ENCODE measurements at regions not wholly inside any gene's neighbourhood (a gene's known extent, or its start where the extent isn't known, plus 50 kb on each side); places are given as distances from the start of the nearest gene placed in this dataset.

GRCh38 chr16:55421226-55421625, 57.8 kb upstream of the MMP2 start:
- no peaks in the 10 kb centered on the region for H3K9me3 ChIP-seq (ENCODE audit: severe bottlenecking)
- no peaks in the 10 kb centered on the region for H3K36me3 ChIP-seq (ENCODE audit: low read depth)
- no peak for DNase-seq (ENCODE audit: low spot score)
- no peak overlapping the region for H3K4me3 ChIP-seq (ENCODE audit: severe bottlenecking)
- no peak overlapping the region for H3K27ac ChIP-seq (ENCODE audit: poor library complexity, severe bottlenecking)
- no peaks in the 10 kb centered on the region for H3K4me1 ChIP-seq (ENCODE audit: insufficient read depth, poor library complexity, severe bottlenecking)
- no peak for ATAC-seq (ENCODE audit: low read depth)
- TF ChIP-seq CTCF (IDR thresholded peaks at IDR 0.05; ENCODE audit: poor library complexity, severe bottlenecking): no peak
- H3K27me3 ChIP-seq (ENCODE audit: insufficient read depth, poor library complexity, severe bottlenecking): peaks cover 14% of the 10 kb centered on the region

GRCh38 chr16:55426865-55427484, 52.0 kb upstream of the MMP2 start:
- ATAC-seq (ENCODE audit: low read depth) (no peak), DNase-seq (ENCODE audit: low spot score) (no peak)
- no peaks in the 10 kb centered on the region for H3K9me3 ChIP-seq (ENCODE audit: severe bottlenecking)
- no peak overlapping the region for H3K27ac ChIP-seq (ENCODE audit: poor library complexity, severe bottlenecking)
- no peaks in the 10 kb centered on the region for H3K36me3 ChIP-seq (ENCODE audit: low read depth)
- no peak overlapping the region for H3K4me3 ChIP-seq (ENCODE audit: severe bottlenecking)
- no peaks in the 10 kb centered on the region for H3K27me3 ChIP-seq (ENCODE audit: insufficient read depth, poor library complexity, severe bottlenecking)
- H3K4me1 ChIP-seq (ENCODE audit: insufficient read depth, poor library complexity, severe bottlenecking): no peaks in the 10 kb centered on the region
- TF ChIP-seq CTCF (IDR thresholded peaks at IDR 0.05; ENCODE audit: poor library complexity, severe bottlenecking): no peak

Measured in RWPE2 (cell line).